Left hindlimb (tissue), 1 donor: ENCODE measurements at regions not wholly inside any gene's neighbourhood (a gene's known extent, or its start where the extent isn't known, plus 50 kb on each side); places are given as distances from the start of the nearest gene placed in this dataset.

Experiments
- DNase-seq: peaks from one replicate; pipeline ENCODE4 v3.0.0-alpha.2; 2018

GRCh38 chr7:94325122-94325475 lies 69.6 kb upstream of the COL1A2 start:
- no peak for DNase-seq

GRCh38 chr7:94330269-94331020 lies 64.2 kb upstream of the COL1A2 start:
- no peak for DNase-seq

GRCh38 chr7:94332571-94332970 lies 62.1 kb upstream of the COL1A2 start:
- no peak for DNase-seq

- DNase-seq = no peak
Measured at GRCh38 chr7:94333810-94334209, 60.9 kb upstream of the COL1A2 start.

GRCh38 chr7:94335586-94335985 lies 59.1 kb upstream of the COL1A2 start:
- no peak for DNase-seq

DNA sequence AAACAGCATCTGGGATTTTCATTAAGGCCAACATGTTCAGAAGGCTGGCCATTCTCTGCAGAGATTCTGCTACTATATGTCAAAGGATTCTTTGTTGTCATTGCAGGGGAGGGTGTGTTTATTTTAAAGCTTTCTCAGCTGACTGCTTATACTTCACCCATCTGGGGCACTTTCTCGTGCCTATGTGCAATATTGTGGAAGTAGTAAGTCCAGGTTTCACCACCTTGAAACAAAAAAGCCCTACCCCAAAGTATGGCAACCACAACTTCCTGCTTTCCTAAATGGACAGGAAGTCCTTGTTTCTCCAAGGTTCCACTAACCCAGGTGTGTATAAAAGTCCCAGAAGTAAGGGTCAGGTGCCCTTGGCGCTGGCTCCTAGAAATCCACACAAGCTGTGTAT lies 58.7 kb upstream of the COL1A2 start:
- DNase-seq = no peak

GRCh38 chr7:94338921-94339371 lies 55.7 kb upstream of the COL1A2 start:
- DNase-seq = no peak

DNA sequence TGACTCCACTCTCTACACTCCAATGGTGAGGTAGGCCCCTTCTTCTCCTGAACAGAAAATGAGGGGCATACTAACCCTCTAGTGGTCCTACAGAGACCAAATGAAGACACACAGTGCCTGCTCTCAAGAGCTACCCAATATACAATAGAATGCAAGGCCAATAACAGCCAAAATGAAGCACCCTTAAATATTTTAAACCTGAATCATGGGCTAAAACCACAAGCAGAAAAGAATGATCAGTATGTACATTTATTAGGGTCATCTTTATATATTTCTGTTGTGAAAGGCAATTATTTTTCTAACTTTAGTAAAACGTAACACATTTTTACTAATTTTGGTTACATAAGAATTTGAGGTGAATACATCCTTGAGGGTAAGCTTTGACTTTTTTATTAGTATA lies 49.9 kb upstream of the COL1A2 start:
- no peak for DNase-seq
